DND-41 (cell line): ENCODE measurements at regions not wholly inside any gene's neighbourhood (a gene's known extent, or its start where the extent isn't known, plus 50 kb on each side); places are given as distances from the start of the nearest gene placed in this dataset.

Experiments
- ATAC-seq: fragments of 200-7000 bp; cut with Tn5 transposase; 3 replicates; pipeline ENCODE4 v1.9.1; 2021; ENCODE audit warnings: low read depth; ENCODE audit not compliant: insufficient read depth
- DNase-seq: peaks from one replicate; pipeline ENCODE4 v3.0.0-alpha.2; 2020
- H2AFZ ChIP-seq: 2 replicates; pipeline ENCODE4 v1.6.0; 2012; ENCODE audit warnings: low read depth, low read length
- H3K27ac ChIP-seq: 2 replicates; pipeline ENCODE4 v1.5.1; 2012; ENCODE audit warnings: low read length, inconsistent platforms
- H3K27me3 ChIP-seq: fragments of 200-600 bp; sonication (generic); 2 replicates; pipeline ENCODE4 v1.6.0; 2012; ENCODE audit warnings: low read length, mild to moderate bottlenecking, inconsistent platforms; ENCODE audit not compliant: insufficient read depth, poor library complexity
- H3K36me3 ChIP-seq: 2 replicates; pipeline ENCODE4 v1.5.1; 2012; ENCODE audit warnings: low read length, inconsistent platforms; ENCODE audit not compliant: insufficient read depth
- H3K4me1 ChIP-seq: 2 replicates; pipeline ENCODE4 v1.5.1; 2012; ENCODE audit warnings: mild to moderate bottlenecking, low read length; ENCODE audit not compliant: insufficient read depth
- H3K4me2 ChIP-seq: 2 replicates; pipeline ENCODE4 v1.6.0; 2012; ENCODE audit warnings: mild to moderate bottlenecking, moderate library complexity, low read length, inconsistent platforms; ENCODE audit not compliant: insufficient read depth
- H3K4me3 ChIP-seq, 2 experiments: fragments of 200-600 bp in 1 of 2; shearing (Covaris generic) in 1 of 2; 2 replicates each; pipeline ENCODE4 v1.5.1; 2012 to 2016; ENCODE audit warnings: inconsistent platforms in 2 of 2, low read length in 2 of 2, mild to moderate bottlenecking in 2 of 2, low read depth in 1 of 2, moderate library complexity in 1 of 2
- H3K79me2 ChIP-seq: 2 replicates; pipeline ENCODE4 v1.6.0; 2012; ENCODE audit warnings: low read length, inconsistent platforms; ENCODE audit not compliant: insufficient read depth
- H3K9ac ChIP-seq: 2 replicates; pipeline ENCODE4 v1.6.0; 2012; ENCODE audit warnings: low read depth, mild to moderate bottlenecking, inconsistent platforms, low read length, moderate library complexity
- H3K9me3 ChIP-seq: 2 replicates; pipeline ENCODE4 v1.5.1; 2012; ENCODE audit warnings: low read length, moderate library complexity, mild to moderate bottlenecking, inconsistent platforms; ENCODE audit not compliant: insufficient read depth, severe bottlenecking
- H4K20me1 ChIP-seq: 2 replicates; pipeline ENCODE4 v1.6.0; 2012; ENCODE audit warnings: low read length; ENCODE audit not compliant: insufficient read depth
- CTCF ChIP-seq: IDR thresholded peaks from 2 replicates; pipeline ENCODE4 v1.5.1; 2012; ENCODE audit warnings: borderline replicate concordance, low read length, moderate library complexity, mild to moderate bottlenecking; ENCODE audit not compliant: poor library complexity, severe bottlenecking; ENCODE audit errors: extremely low read depth
- EZH2 ChIP-seq: IDR thresholded peaks from 3 replicates; pipeline ENCODE4 v1.6.1; 2012; ENCODE audit warnings: borderline replicate concordance, low read depth, mild to moderate bottlenecking, moderate library complexity, low read length, inconsistent platforms; ENCODE audit not compliant: severe bottlenecking

GRCh38 chr3:16066545-16066944, 107.9 kb upstream of the GALNT15 start:
- Histone ChIP-seq H3K36me3 (no peaks in the 10 kb centered on the region), H3K4me2 (no peak overlapping the region), H3K9ac (no peak overlapping the region), H3K27me3 (peaks cover 13% of the 10 kb centered on the region), H3K4me3 (no peak overlapping the region), H3K9me3 (no peaks in the 10 kb centered on the region), H3K79me2 (no peaks in the 10 kb centered on the region), H4K20me1 (no peaks in the 10 kb centered on the region), H3K4me1 (0 out of 2 replicates have a peak, but pooled peaks cover 2% of the 10 kb centered on the region), H3K27ac (no peak overlapping the region), H2AFZ (no peak overlapping the region)
- no peak for TF ChIP-seq EZH2
- no peak for TF ChIP-seq CTCF
- no peak for ATAC-seq
- DNase-seq = no peak

DNA sequence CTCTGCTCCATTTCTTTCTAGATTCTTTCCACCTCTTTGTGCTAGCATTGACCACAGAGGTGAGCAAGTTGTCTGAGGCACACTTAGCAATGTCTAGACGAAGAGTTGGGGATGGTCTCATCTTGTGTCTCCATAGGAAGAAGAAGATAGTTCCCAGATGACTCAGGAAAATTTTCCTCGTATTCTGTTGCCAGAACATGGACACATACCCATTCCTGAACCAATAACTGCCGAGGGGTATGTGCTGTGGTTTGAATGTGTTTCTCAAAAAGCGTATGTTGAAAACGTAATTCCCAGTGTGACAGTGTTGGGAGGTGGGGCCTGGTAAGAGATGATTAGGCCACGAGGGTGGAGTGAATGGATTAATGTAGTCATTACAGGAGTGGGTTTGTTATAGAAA, 107.5 kb upstream of the GALNT15 start:
- ATAC-seq (no peak), DNase-seq (no peak)
- H4K20me1 ChIP-seq = no peaks in the 10 kb centered on the region
- no peak overlapping the region for H3K4me3 ChIP-seq
- no peak overlapping the region for H2AFZ ChIP-seq
- H3K4me2 ChIP-seq = no peak overlapping the region
- no peak for TF ChIP-seq CTCF
- TF ChIP-seq EZH2 = no peak
- H3K9ac ChIP-seq = no peak overlapping the region
- H3K27me3 ChIP-seq = peaks cover 12% of the 10 kb centered on the region
- H3K27ac ChIP-seq = no peak overlapping the region
- H3K9me3 ChIP-seq = no peaks in the 10 kb centered on the region
- H3K36me3 ChIP-seq = no peaks in the 10 kb centered on the region
- H3K4me1 ChIP-seq = 0 out of 2 replicates have a peak, but pooled peaks cover 2% of the 10 kb centered on the region
- no peaks in the 10 kb centered on the region for H3K79me2 ChIP-seq

DNA sequence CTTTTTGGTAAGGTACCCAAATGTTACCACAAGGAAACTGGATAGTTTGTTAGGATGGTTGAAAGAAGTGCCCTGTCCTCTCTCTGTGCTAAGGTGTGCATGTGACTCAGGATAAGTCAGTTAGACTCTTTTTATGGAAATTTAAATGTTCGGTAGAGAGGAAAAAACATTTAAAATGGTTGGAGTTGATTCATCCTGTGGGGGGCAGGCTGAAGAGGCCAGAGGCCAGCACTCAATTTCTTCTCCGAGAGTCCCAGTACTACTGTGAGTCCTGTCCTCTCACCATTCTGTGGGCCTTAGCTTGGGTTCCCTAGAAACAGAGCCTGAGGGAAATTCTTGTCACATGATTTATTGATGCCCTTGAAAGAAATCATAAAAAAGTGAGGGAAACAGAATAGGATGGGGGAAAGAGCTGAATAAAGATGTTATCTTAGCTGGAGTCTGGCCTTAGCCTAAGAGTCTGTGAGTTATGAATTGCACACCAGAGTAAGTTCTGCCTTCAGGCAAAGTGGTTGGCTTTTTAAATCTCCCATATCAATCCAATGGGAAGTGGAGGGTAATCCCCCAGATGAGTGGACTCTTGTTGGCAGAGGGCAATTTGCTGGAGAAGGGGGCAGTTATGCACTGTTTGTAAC, 106.5 kb upstream of the GALNT15 start:
- Histone ChIP-seq H3K36me3 (no peaks in the 10 kb centered on the region), H3K27ac (no peak overlapping the region), H3K79me2 (no peaks in the 10 kb centered on the region), H3K4me2 (no peak overlapping the region), H2AFZ (no peak overlapping the region), H4K20me1 (no peaks in the 10 kb centered on the region), H3K9ac (no peak overlapping the region), H3K4me1 (0 out of 2 replicates have a peak, but pooled peaks cover 2% of the 10 kb centered on the region), H3K27me3 (peaks cover 12% of the 10 kb centered on the region), H3K4me3 (no peak overlapping the region), H3K9me3 (no peaks in the 10 kb centered on the region)
- ATAC-seq (no peak), DNase-seq (no peak)
- TF ChIP-seq EZH2 = no peak
- TF ChIP-seq CTCF = no peak
